Neuronal stem cell (in vitro differentiated cells): ENCODE measurements at regions not wholly inside any gene's neighbourhood (a gene's known extent, or its start where the extent isn't known, plus 50 kb on each side); places are given as distances from the start of the nearest gene placed in this dataset.

Experiments
- DNase-seq: peaks from one replicate; pipeline ENCODE4 v3.0.0-alpha.2; 2013; ENCODE audit warnings: low spot score
- H2AFZ ChIP-seq: one replicate; pipeline ENCODE4 v1.6.1; 2013; ENCODE audit warnings: mild to moderate bottlenecking, low read length, inconsistent platforms
- H2AK5ac ChIP-seq: 2 replicates; pipeline ENCODE4 v1.6.1; 2013; ENCODE audit warnings: low read depth, mild to moderate bottlenecking, inconsistent platforms, low read length, moderate library complexity, mixed read lengths
- H2BK120ac ChIP-seq: 2 replicates; pipeline ENCODE4 v1.6.1; 2013; ENCODE audit warnings: low read depth, mild to moderate bottlenecking, inconsistent platforms, low read length, moderate library complexity, mixed read lengths
- H2BK12ac ChIP-seq: one replicate; pipeline ENCODE4 v1.6.1; 2013; ENCODE audit warnings: low read length, inconsistent platforms
- H2BK15ac ChIP-seq: 2 replicates; pipeline ENCODE4 v1.6.1; 2013; ENCODE audit warnings: mild to moderate bottlenecking, low read length, inconsistent platforms, mixed read lengths
- H2BK5ac ChIP-seq: one replicate; pipeline ENCODE4 v1.6.1; 2013; ENCODE audit warnings: inconsistent platforms, mild to moderate bottlenecking, low read length, moderate library complexity
- H3K14ac ChIP-seq: one replicate; pipeline ENCODE4 v1.6.1; 2013; ENCODE audit warnings: low read length, inconsistent platforms
- H3K18ac ChIP-seq: 2 replicates; pipeline ENCODE4 v1.6.1; 2013; ENCODE audit warnings: low read length, inconsistent platforms
- H3K23ac ChIP-seq: 2 replicates; pipeline ENCODE4 v1.6.1; 2013; ENCODE audit warnings: low read depth, mild to moderate bottlenecking, mixed read lengths, low read length, inconsistent platforms; ENCODE audit not compliant: poor library complexity
- H3K27ac ChIP-seq: replicated peaks from 3 replicates; pipeline ENCODE4 v1.5.1; 2013; ENCODE audit warnings: low read length, inconsistent platforms
- H3K27me3 ChIP-seq, 3 experiments: 2 replicates each; pipeline ENCODE4 v1.6.1; 2013; ENCODE audit warnings: low read length in 3 of 3, mild to moderate bottlenecking in 2 of 3, inconsistent platforms in 1 of 3, low read depth in 1 of 3, mixed read lengths in 1 of 3, moderate library complexity in 1 of 3; ENCODE audit not compliant: control insufficient read depth in 3 of 3, insufficient read depth in 3 of 3
- H3K36me3 ChIP-seq, 2 donors: replicated peaks in 1 of 2; 2 replicates each; pipeline ENCODE4 v1.6.1; 2013; ENCODE audit warnings: low read length in 2 of 2; ENCODE audit not compliant: control insufficient read depth in 2 of 2, insufficient read depth in 2 of 2
- H3K4ac ChIP-seq: 2 replicates; pipeline ENCODE4 v1.6.1; 2013; ENCODE audit warnings: inconsistent platforms, mild to moderate bottlenecking, low read length, moderate library complexity
- H3K4me1 ChIP-seq, 2 donors: 1 replicate in 1 of 2; 2 replicates in 1 of 2; pipeline ENCODE4 v1.6.1; 2013; ENCODE audit warnings: low read length in 2 of 2, low read depth in 1 of 2; ENCODE audit not compliant: control insufficient read depth in 2 of 2, insufficient read depth in 1 of 2
- H3K4me2 ChIP-seq: one replicate; pipeline ENCODE4 v1.6.1; 2013; ENCODE audit warnings: mild to moderate bottlenecking, low read length, inconsistent platforms; ENCODE audit not compliant: insufficient read depth, poor library complexity, severe bottlenecking
- H3K4me3 ChIP-seq, 2 donors: 2 replicates each; pipeline ENCODE4 v1.5.1; 2013; ENCODE audit warnings: low read length in 2 of 2, mild to moderate bottlenecking in 2 of 2, inconsistent platforms in 1 of 2, moderate library complexity in 1 of 2
- H3K79me1 ChIP-seq: one replicate; pipeline ENCODE4 v1.6.1; 2013; ENCODE audit warnings: low read depth, mild to moderate bottlenecking, inconsistent platforms, low read length, moderate library complexity
- H3K9ac ChIP-seq: one replicate; pipeline ENCODE4 v1.6.1; 2013; ENCODE audit warnings: mild to moderate bottlenecking, low read depth, low read length, inconsistent platforms; ENCODE audit not compliant: poor library complexity
- H3K9me3 ChIP-seq, 2 donors: replicated peaks in 1 of 2; 2 replicates each; pipeline versions ENCODE3 to v1.6.1; 2013; ENCODE audit warnings: low read length in 2 of 2, mild to moderate bottlenecking in 2 of 2, inconsistent platforms in 1 of 2, low read depth in 1 of 2, mixed read lengths in 1 of 2, moderate library complexity in 1 of 2; ENCODE audit not compliant: control insufficient read depth in 2 of 2, insufficient read depth in 1 of 2
- H4K8ac ChIP-seq: one replicate; pipeline ENCODE4 v1.6.1; 2013; ENCODE audit warnings: low read depth, mild to moderate bottlenecking, inconsistent platforms, low read length, moderate library complexity
- H4K91ac ChIP-seq: one replicate; pipeline ENCODE4 v1.6.1; 2013; ENCODE audit warnings: low read length, low read depth, mild to moderate bottlenecking, inconsistent platforms; ENCODE audit not compliant: poor library complexity
- WGBS, 2 donors: extraction: QIAGEN DNeasy Blood & Tissue Kit; methylation state at CpG; one replicate each; pipeline ENCODE4 v1.1.7; 2013; ENCODE audit warnings: missing lambda C conversion rate in 2 of 2, mixed read lengths in 1 of 2; ENCODE audit not compliant: insufficient read length in 2 of 2, insufficient replicate concordance in 1 of 2; ENCODE audit errors: extremely low coverage in 2 of 2; 5-methylcytosine and 5-hydroxymethylcytosine counted together

GRCh38 chr10:131769571-131770410 lies 131.0 kb upstream of the PPP2R2D start:
- Histone ChIP-seq H3K4me3 (no peak overlapping the region), H2AFZ (no peak overlapping the region), H2BK12ac (no peak overlapping the region), H3K79me1 (no peaks in the 10 kb centered on the region), H3K27me3 (peaks cover 0 to 13% (median 0%) of the 10 kb centered on the region in 3 experiments), H3K18ac (no peak overlapping the region), H2BK15ac (no peak overlapping the region), H2BK5ac (no peak overlapping the region), H3K23ac (no peak overlapping the region), H2AK5ac (no peak overlapping the region), H3K4me2 (no peak overlapping the region), H4K8ac (no peak overlapping the region), H3K27ac (no peak overlapping the region), H2BK120ac (no peak overlapping the region), H3K4ac (no peak overlapping the region), H3K9me3 (no peaks in the 10 kb centered on the region), H3K4me1 (peaks cover 0 to 4% of the 10 kb centered on the region in 2 donors), H3K14ac (no peak overlapping the region), H3K9ac (no peak overlapping the region), H4K91ac (no peak overlapping the region), H3K36me3 (no peaks in the 10 kb centered on the region)
- DNase-seq, result no peak
- WGBS, 2 donors, result no CpG with 5 or more reads among the region's 19 CpGs

DNA sequence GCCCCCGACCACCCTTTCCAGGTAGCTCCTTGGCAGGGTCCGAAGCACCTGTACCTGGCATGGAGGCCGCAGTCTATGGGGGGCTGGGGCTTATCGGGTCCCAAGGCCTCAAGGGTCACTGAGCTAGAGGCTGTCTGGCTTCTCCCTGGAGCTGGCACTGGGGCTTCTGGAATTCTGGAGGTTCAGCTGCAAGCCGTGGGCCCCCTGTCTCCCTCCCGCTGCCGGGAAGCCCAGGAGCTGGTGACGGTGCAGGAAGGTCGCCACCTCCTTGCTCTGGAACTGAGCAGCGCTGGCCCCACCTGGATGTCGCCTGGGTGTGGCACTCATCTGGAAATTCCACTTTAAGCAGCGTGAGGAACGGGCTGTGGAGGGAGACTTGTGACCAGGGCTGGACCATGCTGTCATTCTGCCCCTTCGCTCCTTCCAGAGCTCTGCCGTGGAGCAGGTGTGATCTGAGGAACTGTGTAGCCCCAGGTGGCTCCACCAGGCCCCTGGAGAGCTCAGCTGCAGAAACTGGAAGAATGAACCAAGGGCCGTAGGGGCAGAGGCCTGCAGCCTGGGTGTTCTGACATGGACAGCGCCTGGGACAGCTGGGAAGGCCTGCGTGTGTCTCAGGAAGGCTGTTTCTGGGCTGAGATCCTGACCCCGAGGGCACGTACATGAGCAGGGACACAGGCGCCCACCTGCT lies 129.7 kb upstream of the PPP2R2D start:
- Histone ChIP-seq H3K4me2 (no peak overlapping the region), H3K23ac (peak overlapping the region; percentile 68), H3K9me3 (peaks cover 0 to 2% of the 10 kb centered on the region in 2 donors), H4K8ac (no peak overlapping the region), H2BK15ac (peak overlapping the region; percentile 39), H3K4me1 (peaks cover 0 to 3% of the 10 kb centered on the region in 2 donors), H2BK12ac (no peak overlapping the region), H3K14ac (no peak overlapping the region), H2BK5ac (no peak overlapping the region), H3K79me1 (no peaks in the 10 kb centered on the region), H3K36me3 (no peaks in the 10 kb centered on the region), H3K18ac (peak overlapping the region; percentile 80), H4K91ac (no peak overlapping the region), H3K4me3 (peak overlapping the region in 1 of 2 donors; percentile 36), H3K27me3 (peaks cover 0 to 8% (median 0%) of the 10 kb centered on the region in 3 experiments), H2AFZ (no peak overlapping the region), H3K9ac (no peak overlapping the region), H2AK5ac (peak overlapping the region; percentile 20), H2BK120ac (no peak overlapping the region), H3K27ac (no peak overlapping the region), H3K4ac (no peak overlapping the region)
- WGBS, 2 donors, result no CpG with 5 or more reads among the region's 21 CpGs
- DNase-seq, result no peak

GRCh38 chr10:131771634-131772358 lies 129.0 kb upstream of the PPP2R2D start:
- H2BK15ac ChIP-seq, result peak overlapping the region; percentile 77

More at GRCh38 chr10:131771634-131772358, 129.0 kb upstream of the PPP2R2D start:
- Histone ChIP-seq H3K14ac (peak overlapping the region; percentile 78), H4K91ac (peak overlapping the region; percentile 14), H2BK5ac (no peak overlapping the region), H3K23ac (peak overlapping the region; percentile 68), H3K4me1 (peaks cover 0 to 2% of the 10 kb centered on the region in 2 donors), H2BK12ac (peak overlapping the region; percentile 95), H3K4me2 (no peak overlapping the region), H2AFZ (no peak overlapping the region), H3K18ac (peak overlapping the region; percentile 4), H4K8ac (no peak overlapping the region), H2AK5ac (peak overlapping the region; percentile 20), H3K4ac (peak overlapping the region; percentile 59), H3K27ac (no peak overlapping the region), H3K9ac (peak overlapping the region; percentile 63), H3K27me3 (peaks cover 0 to 8% (median 0%) of the 10 kb centered on the region in 3 experiments), H3K36me3 (no peaks in the 10 kb centered on the region), H3K9me3 (peaks cover 6 to 7% of the 10 kb centered on the region in 2 donors), H3K79me1 (no peaks in the 10 kb centered on the region), H3K4me3 (peak overlapping the region in 1 of 2 donors; percentile 36), H2BK120ac (no peak overlapping the region)
- WGBS, 2 donors, result no CpG with 5 or more reads among the region's 16 CpGs
- DNase-seq, result no peak
